ENCODE measurements at regions not wholly inside any gene's neighbourhood (a gene's known extent, or its start where the extent isn't known, plus 50 kb on each side); places are given as distances from the start of the nearest gene placed in this dataset.
"Not testable (repeated sequence)": the region's sequence is repeated elsewhere in the genome, so short reads cannot be mapped to it uniquely, and the experiment has no call there.

- not testable (repeated sequence) for DNase-seq
These were observed 69.6 kb upstream of the COBL start for GRCh38 chr7:51386184-51386583.

GRCh38 chr7:51382243-51382642, 65.6 kb upstream of the COBL start:
- DNase-seq = not testable (repeated sequence)

- DNase-seq = peak; percentile 56
These were observed 59.9 kb upstream of the COBL start for GRCh38 chr7:51376420-51377092.

GRCh38 chr7:51374936-51375335, 58.3 kb upstream of the COBL start:
- DNase-seq = no peak

GRCh38 chr7:51373607-51374006, 57.0 kb upstream of the COBL start:
- not testable (repeated sequence) for DNase-seq

GRCh38 chr7:51369746-51370145, 53.1 kb upstream of the COBL start:
- no peak for DNase-seq

GRCh38 chr7:51369228-51369627, 52.6 kb upstream of the COBL start:
- not testable (repeated sequence) for DNase-seq

GRCh38 chr7:51368334-51368733, 51.7 kb upstream of the COBL start:
- DNase-seq = no peak

GRCh38 chr7:51367614-51367968, 51.0 kb upstream of the COBL start:
- DNase-seq = no peak

- peak; percentile 46 for DNase-seq
These were observed 50.5 kb upstream of the COBL start for GRCh38 chr7:51366930-51367613.
